Bronchial epithelial cell (primary cell): ENCODE measurements at regions not wholly inside any gene's neighbourhood (a gene's known extent, or its start where the extent isn't known, plus 50 kb on each side); places are given as distances from the start of the nearest gene placed in this dataset.

Experiments
- DNase-seq: peaks from one replicate; pipeline ENCODE4 v3.0.0-alpha.2; 2010; ENCODE audit warnings: low read depth
- FAIRE-seq: peaks from 2 replicates; lab custom pipeline; 2011; peaks lifted over from hg19 to GRCh38; lab: Jason Lieb, UNC
- H3K27me3 ChIP-seq: 2 replicates; pipeline ENCODE4 v1.5.1; 2011; ENCODE audit warnings: low read length; ENCODE audit not compliant: control insufficient read depth, insufficient read depth
- H3K36me3 ChIP-seq: 2 replicates; pipeline ENCODE4 v1.5.1; 2011; ENCODE audit warnings: low read length; ENCODE audit not compliant: control insufficient read depth, insufficient read depth
- H3K4me3 ChIP-seq: 2 replicates; pipeline ENCODE4 v1.5.1; 2011; ENCODE audit warnings: mild to moderate bottlenecking, low read depth, low read length, control low read depth
- TF ChIP-seq, protein P1 (sequence below): IDR thresholded peaks from 2 replicates; pipeline ENCODE4 v1.5.1; 2011; ENCODE audit warnings: mild to moderate bottlenecking, moderate library complexity, low read length, control low read depth, inconsistent platforms; ENCODE audit not compliant: insufficient read depth, severe bottlenecking

DNA sequence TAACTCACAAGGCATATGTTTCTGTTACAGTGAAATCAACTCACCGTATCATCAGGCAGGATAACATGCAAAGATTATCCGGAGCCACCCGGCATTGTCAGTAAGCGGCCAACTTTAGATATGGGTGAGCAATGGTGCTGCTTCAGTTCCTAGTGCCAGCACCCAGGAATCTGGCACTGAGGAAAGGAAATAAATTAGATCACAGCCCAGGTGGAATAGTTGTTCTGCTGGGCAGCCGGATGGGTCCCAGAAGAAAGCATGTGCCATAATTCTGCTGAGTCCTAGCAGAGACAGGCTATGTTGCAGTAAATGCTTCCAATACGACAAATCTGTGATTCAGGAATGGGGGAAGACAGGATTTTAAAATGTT lies 183.6 kb upstream of the SPTLC3 start:
- TF ChIP-seq, protein P1, sequence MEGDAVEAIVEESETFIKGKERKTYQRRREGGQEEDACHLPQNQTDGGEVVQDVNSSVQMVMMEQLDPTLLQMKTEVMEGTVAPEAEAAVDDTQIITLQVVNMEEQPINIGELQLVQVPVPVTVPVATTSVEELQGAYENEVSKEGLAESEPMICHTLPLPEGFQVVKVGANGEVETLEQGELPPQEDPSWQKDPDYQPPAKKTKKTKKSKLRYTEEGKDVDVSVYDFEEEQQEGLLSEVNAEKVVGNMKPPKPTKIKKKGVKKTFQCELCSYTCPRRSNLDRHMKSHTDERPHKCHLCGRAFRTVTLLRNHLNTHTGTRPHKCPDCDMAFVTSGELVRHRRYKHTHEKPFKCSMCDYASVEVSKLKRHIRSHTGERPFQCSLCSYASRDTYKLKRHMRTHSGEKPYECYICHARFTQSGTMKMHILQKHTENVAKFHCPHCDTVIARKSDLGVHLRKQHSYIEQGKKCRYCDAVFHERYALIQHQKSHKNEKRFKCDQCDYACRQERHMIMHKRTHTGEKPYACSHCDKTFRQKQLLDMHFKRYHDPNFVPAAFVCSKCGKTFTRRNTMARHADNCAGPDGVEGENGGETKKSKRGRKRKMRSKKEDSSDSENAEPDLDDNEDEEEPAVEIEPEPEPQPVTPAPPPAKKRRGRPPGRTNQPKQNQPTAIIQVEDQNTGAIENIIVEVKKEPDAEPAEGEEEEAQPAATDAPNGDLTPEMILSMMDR, result no peak
- no peak for FAIRE-seq
- no peaks in the 10 kb centered on the region for H3K27me3 ChIP-seq

DNA sequence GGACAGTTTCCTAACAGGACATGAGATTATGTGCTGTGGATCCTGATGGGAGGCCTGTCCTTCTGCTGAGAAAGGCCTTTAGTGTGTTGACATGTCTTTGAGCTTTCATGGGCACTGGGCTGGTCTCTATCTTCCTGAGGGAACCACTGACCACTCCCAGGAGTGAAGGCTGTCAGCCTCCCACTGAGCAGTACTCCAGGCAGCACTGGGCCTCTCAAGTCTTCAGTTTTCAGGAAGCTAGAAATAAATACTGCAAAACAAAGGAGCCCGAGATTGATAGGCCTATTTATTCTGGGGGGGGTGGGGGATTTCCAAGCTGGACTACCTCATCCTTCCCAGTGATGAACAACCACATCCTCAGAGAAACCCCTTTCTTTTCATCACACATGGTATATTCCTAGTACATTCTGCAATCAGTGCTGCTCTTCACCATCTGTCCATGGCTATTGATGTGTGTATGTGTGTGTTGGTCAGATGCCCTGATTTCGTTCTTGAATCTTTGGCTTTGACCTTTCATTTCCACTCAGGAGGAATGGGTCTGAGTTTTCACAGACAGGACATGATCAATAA lies 180.9 kb upstream of the SPTLC3 start:
- TF ChIP-seq, protein P1, result no peak
- DNase-seq (no peak), FAIRE-seq (no peak)
- H3K4me3 ChIP-seq, result no peak overlapping the region
- H3K27me3 ChIP-seq, result no peaks in the 10 kb centered on the region
- no peaks in the 10 kb centered on the region for H3K36me3 ChIP-seq

More for the DNA sequence above, 183.6 kb upstream of the SPTLC3 start:
- Histone ChIP-seq H3K4me3 (no peak overlapping the region), H3K36me3 (no peaks in the 10 kb centered on the region)
- DNase-seq, result no peak

DNA sequence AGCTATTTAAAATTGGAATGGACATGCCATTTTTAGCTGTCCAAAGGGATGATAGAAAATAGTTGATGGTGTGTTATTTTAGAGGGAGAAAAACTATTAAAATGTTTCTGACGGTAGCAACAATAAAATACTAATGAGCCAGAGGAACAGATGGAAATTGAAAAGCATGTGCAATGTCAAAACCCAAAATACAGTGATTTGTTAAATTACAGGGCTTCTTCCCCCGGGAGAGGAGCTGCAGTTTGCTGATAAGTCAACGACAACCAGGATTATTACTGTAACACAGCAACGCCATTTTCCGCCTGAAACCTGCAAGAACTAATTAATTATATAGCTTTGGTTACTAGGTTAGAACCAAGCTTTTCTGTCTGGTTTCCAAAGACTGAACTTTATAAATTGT lies 179.6 kb upstream of the SPTLC3 start:
- Histone ChIP-seq H3K4me3 (no peak overlapping the region), H3K27me3 (no peaks in the 10 kb centered on the region), H3K36me3 (no peaks in the 10 kb centered on the region)
- TF ChIP-seq, protein P1, result no peak
- no peak for DNase-seq
- FAIRE-seq, result no peak

DNA sequence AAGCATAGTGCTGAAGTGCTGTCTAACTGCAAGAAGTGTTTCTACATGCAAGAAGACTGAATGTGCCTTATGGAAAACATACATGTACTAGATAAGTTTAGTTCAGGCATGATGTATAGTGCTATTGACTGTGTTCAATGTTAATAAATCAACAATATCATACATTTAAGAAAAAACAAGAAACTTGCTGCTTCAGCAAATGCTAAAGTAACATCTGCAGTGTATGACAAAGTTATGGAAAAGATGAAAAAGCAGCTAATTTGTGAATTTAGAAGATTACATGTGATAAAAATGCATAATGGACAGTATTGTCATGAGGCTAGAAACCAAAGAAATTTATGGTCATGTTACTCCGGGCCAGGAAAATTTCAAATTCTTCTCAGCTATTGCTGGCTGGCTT lies 174.9 kb upstream of the SPTLC3 start:
- TF ChIP-seq, protein P1, result no peak
- Histone ChIP-seq H3K27me3 (no peaks in the 10 kb centered on the region), H3K36me3 (no peaks in the 10 kb centered on the region), H3K4me3 (no peak overlapping the region)
- FAIRE-seq, result no peak
- DNase-seq, result no peak

DNA sequence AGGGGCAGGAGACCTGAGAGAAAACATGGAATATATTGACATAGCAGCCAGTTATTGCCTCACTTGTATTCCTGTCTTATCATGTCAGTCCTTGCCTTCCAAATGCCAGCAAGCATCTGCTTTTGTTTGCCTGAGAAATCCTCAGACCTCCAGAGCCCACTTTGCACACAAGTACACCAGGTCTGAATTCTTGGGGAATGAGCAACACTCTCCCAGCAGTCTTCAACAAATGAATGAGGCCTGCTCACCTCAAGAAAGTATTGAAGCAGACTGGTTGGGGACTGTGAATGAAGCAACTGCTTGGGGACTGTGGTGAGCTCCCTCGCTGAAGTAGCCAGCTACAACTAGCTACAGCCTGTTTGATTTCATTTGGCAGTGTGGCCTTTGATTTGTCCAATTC lies 172.8 kb upstream of the SPTLC3 start:
- H3K4me3 ChIP-seq, result no peak overlapping the region
- no peaks in the 10 kb centered on the region for H3K27me3 ChIP-seq
- FAIRE-seq (no peak), DNase-seq (peak; percentile 78)
- no peaks in the 10 kb centered on the region for H3K36me3 ChIP-seq
- TF ChIP-seq, protein P1, result no peak

DNA sequence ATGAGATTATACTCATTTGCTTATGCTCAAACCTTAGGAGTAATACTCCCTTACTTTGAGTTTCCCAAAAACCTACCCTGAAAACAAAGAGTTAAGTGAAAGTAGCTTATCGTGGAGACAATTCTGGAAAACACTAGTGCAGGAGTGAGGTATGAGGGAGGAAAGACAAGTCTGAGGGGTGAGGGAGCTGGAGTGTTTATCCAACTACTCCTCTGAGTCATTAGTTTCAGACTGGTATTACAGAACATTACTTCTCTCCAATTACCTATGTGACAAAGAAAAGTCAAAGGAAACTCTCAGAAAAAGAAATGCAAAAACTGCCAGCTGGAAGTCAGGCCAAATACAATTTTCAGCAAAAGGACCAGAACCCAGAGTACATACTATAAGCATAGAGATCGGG lies 171.1 kb upstream of the SPTLC3 start:
- no peaks in the 10 kb centered on the region for H3K36me3 ChIP-seq

More for the DNA sequence above, 171.1 kb upstream of the SPTLC3 start:
- DNase-seq, result peak; percentile 22
- TF ChIP-seq, protein P1, result no peak
- H3K4me3 ChIP-seq, result no peak overlapping the region
- no peaks in the 10 kb centered on the region for H3K27me3 ChIP-seq
- no peak for FAIRE-seq
